SK-N-SH treated with all-trans-retinoic acid at 6 μM for 48 hours (cell line): ENCODE measurements at regions not wholly inside any gene's neighbourhood (a gene's known extent, or its start where the extent isn't known, plus 50 kb on each side); places are given as distances from the start of the nearest gene placed in this dataset.

Source experiments
- ATAC-seq: fragments of 200-7000 bp; cut with Tn5 transposase; 3 replicates; pipeline ENCODE4 v1.9.1; 2020; ENCODE audit warnings: mild to moderate bottlenecking, moderate library complexity
- ARNTL ChIP-seq: fragments of 450-650 bp; formaldehyde crosslinking; IDR thresholded peaks from 2 replicates; pipeline ENCODE4 v1.5.0; 2020; ENCODE audit warnings: low read depth, mild to moderate bottlenecking, moderate library complexity, borderline replicate concordance
- BACH2 ChIP-seq: fragments of 250-450 bp; sonication (Bioruptor Pico); IDR thresholded peaks from 2 replicates; pipeline ENCODE4 v1.9.0; 2021; ENCODE audit warnings: mild to moderate bottlenecking, borderline replicate concordance
- CSDC2 ChIP-seq: fragments of 250-450 bp; sonication (Bioruptor Pico); IDR thresholded peaks from 2 replicates; pipeline ENCODE4 v1.5.0; 2020; ENCODE audit warnings: mild to moderate bottlenecking, moderate library complexity
- ESRRG ChIP-seq: fragments of 250-450 bp; sonication (Bioruptor Pico); IDR thresholded peaks from 2 replicates; pipeline ENCODE4 v1.6.1; 2021; ENCODE audit warnings: mild to moderate bottlenecking
- GLIS3 ChIP-seq: fragments of 250-450 bp; sonication (Bioruptor Pico); IDR thresholded peaks from 2 replicates; pipeline ENCODE4 v1.5.0; 2020; ENCODE audit warnings: mild to moderate bottlenecking, moderate library complexity
- ISL1 ChIP-seq: fragments of 250-450 bp; sonication (Bioruptor Pico); IDR thresholded peaks from 2 replicates; pipeline ENCODE4 v2.1.2; 2022; ENCODE audit warnings: mild to moderate bottlenecking, moderate library complexity
- RARB ChIP-seq: fragments of 250-450 bp; sonication (Bioruptor Pico); IDR thresholded peaks from 2 replicates; pipeline ENCODE4 v1.8.0; 2021; ENCODE audit warnings: mild to moderate bottlenecking, moderate library complexity
- SNAI2 ChIP-seq: fragments of 250-450 bp; sonication (Bioruptor Pico); IDR thresholded peaks from 2 replicates; pipeline ENCODE4 v1.5.0; 2020; ENCODE audit warnings: mild to moderate bottlenecking, moderate library complexity
- TCF4 ChIP-seq: fragments of 250-450 bp; sonication (Bioruptor Pico); IDR thresholded peaks from 2 replicates; pipeline ENCODE4 v1.8.0; 2021; ENCODE audit warnings: mild to moderate bottlenecking, moderate library complexity, borderline replicate concordance
- TOX ChIP-seq: fragments of 250-450 bp; sonication (Bioruptor Pico); IDR thresholded peaks from 2 replicates; pipeline ENCODE4 v1.8.0; 2021; ENCODE audit warnings: mild to moderate bottlenecking, moderate library complexity, borderline replicate concordance
- ZC3H10 ChIP-seq: fragments of 250-450 bp; sonication (Bioruptor Pico); IDR thresholded peaks from 2 replicates; pipeline ENCODE4 v1.5.1; 2021; ENCODE audit warnings: mild to moderate bottlenecking, moderate library complexity
- ZFP3 ChIP-seq: fragments of 250-450 bp; sonication (Bioruptor Pico); IDR thresholded peaks from 2 replicates; pipeline ENCODE4 v1.5.0; 2020; ENCODE audit warnings: mild to moderate bottlenecking, moderate library complexity
- ZNF565 ChIP-seq: fragments of 450-650 bp; formaldehyde crosslinking; conservative IDR thresholded peaks from 2 replicates; pipeline ENCODE4 v1.5.0; 2020; ENCODE audit warnings: low read depth, mild to moderate bottlenecking, moderate library complexity
- ZNF70 ChIP-seq: fragments of 450-650 bp; formaldehyde crosslinking; IDR thresholded peaks from 2 replicates; pipeline ENCODE4 v1.5.0; 2020; ENCODE audit warnings: mild to moderate bottlenecking, moderate library complexity
- ZNF8 ChIP-seq: fragments of 450-650 bp; formaldehyde crosslinking; IDR thresholded peaks from 2 replicates; pipeline ENCODE4 v1.5.0; 2020; ENCODE audit warnings: mild to moderate bottlenecking, moderate library complexity
- TF ChIP-seq, protein P1 (sequence below): fragments of 250-450 bp; sonication (Bioruptor Pico); IDR thresholded peaks from 2 replicates; pipeline ENCODE4 v1.5.1; 2021; ENCODE audit warnings: mild to moderate bottlenecking, moderate library complexity
- TF ChIP-seq, protein P2 (sequence below): fragments of 250-450 bp; sonication (Bioruptor Pico); IDR thresholded peaks from 2 replicates; pipeline ENCODE4 v1.8.0; 2020; ENCODE audit warnings: mild to moderate bottlenecking, moderate library complexity, borderline replicate concordance
- TF ChIP-seq, protein P3 (sequence below): fragments of 250-450 bp; sonication (Bioruptor Pico); IDR thresholded peaks from 2 replicates; pipeline ENCODE4 v1.5.1; 2020; ENCODE audit warnings: low read depth, mild to moderate bottlenecking, moderate library complexity
- TF ChIP-seq, protein P4 (sequence below): fragments of 250-450 bp; sonication (Bioruptor Pico); IDR thresholded peaks from 2 replicates; pipeline ENCODE4 v1.5.0; 2020; ENCODE audit warnings: mild to moderate bottlenecking, moderate library complexity

DNA sequence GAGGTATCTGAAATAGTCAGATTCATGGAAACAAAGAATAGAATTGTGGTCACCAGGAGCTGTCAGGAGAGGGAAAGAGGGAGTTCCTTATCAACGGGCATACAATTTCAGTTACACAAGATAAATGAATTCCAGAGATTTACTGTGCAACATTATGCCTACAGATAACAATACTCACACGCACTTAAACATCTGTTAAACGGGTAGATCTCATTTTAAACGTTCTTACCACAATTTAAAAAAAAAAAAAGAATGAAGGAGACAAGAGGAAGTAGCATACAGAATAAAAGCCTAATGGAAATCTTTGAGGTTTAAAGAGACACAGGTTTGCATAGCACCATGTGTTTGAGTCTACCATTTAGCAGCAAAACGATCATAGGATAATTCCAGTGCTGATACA lies 298.0 kb downstream of the DKK2 start:
- no peak for ATAC-seq

DNA sequence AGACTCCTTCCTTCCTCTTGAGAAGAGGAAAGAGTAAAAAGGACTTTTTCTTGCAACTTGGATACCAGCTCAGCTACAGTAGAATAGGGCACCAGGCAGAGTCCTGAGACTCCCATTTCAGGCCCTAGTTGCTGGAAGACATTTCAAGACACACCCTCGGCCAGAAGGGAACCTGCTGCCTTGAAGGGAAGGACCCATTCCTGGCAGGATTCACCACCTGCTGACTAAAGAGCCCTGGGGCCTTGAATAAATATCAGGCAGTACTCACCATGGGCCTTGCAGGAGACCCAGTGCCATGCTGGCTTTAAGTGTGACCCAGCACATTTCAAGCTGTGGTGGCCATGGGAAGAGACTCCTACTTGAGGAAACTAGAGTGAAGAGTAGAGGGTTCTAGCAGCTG lies 317.6 kb downstream of the DKK2 start:
- ATAC-seq: no peak
- TF ChIP-seq ZC3H10 (CRISPR knock-in tag) (no peak), SNAI2 (CRISPR knock-in tag) (no peak)
- TF ChIP-seq, protein P1, sequence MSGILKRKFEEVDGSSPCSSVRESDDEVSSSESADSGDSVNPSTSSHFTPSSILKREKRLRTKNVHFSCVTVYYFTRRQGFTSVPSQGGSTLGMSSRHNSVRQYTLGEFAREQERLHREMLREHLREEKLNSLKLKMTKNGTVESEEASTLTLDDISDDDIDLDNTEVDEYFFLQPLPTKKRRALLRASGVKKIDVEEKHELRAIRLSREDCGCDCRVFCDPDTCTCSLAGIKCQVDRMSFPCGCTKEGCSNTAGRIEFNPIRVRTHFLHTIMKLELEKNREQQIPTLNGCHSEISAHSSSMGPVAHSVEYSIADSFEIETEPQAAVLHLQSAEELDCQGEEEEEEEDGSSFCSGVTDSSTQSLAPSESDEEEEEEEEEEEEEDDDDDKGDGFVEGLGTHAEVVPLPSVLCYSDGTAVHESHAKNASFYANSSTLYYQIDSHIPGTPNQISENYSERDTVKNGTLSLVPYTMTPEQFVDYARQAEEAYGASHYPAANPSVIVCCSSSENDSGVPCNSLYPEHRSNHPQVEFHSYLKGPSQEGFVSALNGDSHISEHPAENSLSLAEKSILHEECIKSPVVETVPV: no peak

More for the DNA sequence above, 298.0 kb downstream of the DKK2 start:
- TF ChIP-seq SNAI2 (CRISPR knock-in tag) (no peak), ISL1 (CRISPR knock-in tag) (no peak), TCF4 (CRISPR knock-in tag) (no peak), CSDC2 (CRISPR knock-in tag) (no peak), GLIS3 (CRISPR knock-in tag) (no peak), ZNF70 (CRISPR knock-in tag) (no peak), ARNTL (no peak), ZFP3 (CRISPR knock-in tag) (no peak), RARB (CRISPR knock-in tag) (no peak), BACH2 (CRISPR knock-in tag) (no peak), TOX (CRISPR knock-in tag) (no peak), ZNF8 (CRISPR knock-in tag) (no peak), ZC3H10 (CRISPR knock-in tag) (no peak)
- TF ChIP-seq, protein P2, sequence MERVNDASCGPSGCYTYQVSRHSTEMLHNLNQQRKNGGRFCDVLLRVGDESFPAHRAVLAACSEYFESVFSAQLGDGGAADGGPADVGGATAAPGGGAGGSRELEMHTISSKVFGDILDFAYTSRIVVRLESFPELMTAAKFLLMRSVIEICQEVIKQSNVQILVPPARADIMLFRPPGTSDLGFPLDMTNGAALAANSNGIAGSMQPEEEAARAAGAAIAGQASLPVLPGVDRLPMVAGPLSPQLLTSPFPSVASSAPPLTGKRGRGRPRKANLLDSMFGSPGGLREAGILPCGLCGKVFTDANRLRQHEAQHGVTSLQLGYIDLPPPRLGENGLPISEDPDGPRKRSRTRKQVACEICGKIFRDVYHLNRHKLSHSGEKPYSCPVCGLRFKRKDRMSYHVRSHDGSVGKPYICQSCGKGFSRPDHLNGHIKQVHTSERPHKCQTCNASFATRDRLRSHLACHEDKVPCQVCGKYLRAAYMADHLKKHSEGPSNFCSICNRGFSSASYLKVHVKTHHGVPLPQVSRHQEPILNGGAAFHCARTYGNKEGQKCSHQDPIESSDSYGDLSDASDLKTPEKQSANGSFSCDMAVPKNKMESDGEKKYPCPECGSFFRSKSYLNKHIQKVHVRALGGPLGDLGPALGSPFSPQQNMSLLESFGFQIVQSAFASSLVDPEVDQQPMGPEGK (CRISPR knock-in tag): no peak
- TF ChIP-seq, protein P3, sequence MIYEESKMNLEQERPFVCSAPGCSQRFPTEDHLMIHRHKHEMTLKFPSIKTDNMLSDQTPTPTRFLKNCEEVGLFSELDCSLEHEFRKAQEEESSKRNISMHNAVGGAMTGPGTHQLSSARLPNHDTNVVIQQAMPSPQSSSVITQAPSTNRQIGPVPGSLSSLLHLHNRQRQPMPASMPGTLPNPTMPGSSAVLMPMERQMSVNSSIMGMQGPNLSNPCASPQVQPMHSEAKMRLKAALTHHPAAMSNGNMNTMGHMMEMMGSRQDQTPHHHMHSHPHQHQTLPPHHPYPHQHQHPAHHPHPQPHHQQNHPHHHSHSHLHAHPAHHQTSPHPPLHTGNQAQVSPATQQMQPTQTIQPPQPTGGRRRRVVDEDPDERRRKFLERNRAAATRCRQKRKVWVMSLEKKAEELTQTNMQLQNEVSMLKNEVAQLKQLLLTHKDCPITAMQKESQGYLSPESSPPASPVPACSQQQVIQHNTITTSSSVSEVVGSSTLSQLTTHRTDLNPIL: no peak

DNA sequence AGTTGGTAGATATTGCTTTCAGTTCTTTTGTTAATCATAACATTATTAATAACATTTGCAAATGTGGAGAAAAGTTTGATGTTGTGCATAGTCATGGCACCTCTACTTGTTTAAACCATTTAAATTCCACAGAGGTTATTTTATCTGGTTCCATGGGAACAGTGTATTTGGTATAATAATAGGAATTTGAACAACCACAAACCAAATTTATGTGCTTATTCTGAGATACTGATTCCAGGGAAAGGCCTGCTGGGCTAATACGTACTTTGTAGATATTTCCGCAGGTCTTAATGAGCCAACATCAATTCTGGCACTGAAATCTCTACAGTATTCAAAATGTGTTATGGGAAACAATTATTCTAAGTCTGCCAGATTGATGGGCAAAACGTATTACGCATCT lies 319.0 kb downstream of the DKK2 start:
- TF ChIP-seq BACH2 (CRISPR knock-in tag) (no peak), TCF4 (CRISPR knock-in tag) (no peak), ZNF8 (CRISPR knock-in tag) (no peak), GLIS3 (CRISPR knock-in tag) (no peak), RARB (CRISPR knock-in tag) (no peak), SNAI2 (CRISPR knock-in tag) (no peak), CSDC2 (CRISPR knock-in tag) (no peak), ESRRG (CRISPR knock-in tag) (no peak), ZFP3 (CRISPR knock-in tag) (no peak), TOX (CRISPR knock-in tag) (no peak), ISL1 (CRISPR knock-in tag) (no peak), ZNF565 (no peak)
- TF ChIP-seq, protein P1: no peak
- TF ChIP-seq, protein P3: no peak
- peak; percentile 70 for ATAC-seq

DNA sequence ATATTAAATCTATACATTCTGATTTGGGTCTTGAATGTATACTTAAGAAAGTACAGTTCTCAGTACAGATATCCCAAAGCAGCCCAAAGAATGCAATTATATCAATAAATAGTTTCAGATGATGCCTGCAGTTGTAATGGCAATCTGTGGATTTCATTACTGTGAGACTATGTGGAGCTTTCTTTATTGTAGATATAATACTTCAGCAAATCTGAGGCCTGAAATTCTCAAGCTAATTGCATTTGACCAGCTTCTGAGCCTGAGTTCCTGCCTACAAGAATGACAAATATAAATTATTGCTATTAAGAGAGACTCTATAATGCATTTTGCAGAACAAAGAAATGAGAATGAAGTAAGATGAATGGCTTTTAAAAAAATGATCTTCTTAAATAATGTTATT lies 320.3 kb downstream of the DKK2 start:
- ATAC-seq: peak; percentile 87
- TF ChIP-seq ZC3H10 (CRISPR knock-in tag) (0 out of 2 replicates have a peak, but pooled peaks have one; percentile 49), ISL1 (CRISPR knock-in tag) (peak; percentile 61)
- TF ChIP-seq, protein P4, sequence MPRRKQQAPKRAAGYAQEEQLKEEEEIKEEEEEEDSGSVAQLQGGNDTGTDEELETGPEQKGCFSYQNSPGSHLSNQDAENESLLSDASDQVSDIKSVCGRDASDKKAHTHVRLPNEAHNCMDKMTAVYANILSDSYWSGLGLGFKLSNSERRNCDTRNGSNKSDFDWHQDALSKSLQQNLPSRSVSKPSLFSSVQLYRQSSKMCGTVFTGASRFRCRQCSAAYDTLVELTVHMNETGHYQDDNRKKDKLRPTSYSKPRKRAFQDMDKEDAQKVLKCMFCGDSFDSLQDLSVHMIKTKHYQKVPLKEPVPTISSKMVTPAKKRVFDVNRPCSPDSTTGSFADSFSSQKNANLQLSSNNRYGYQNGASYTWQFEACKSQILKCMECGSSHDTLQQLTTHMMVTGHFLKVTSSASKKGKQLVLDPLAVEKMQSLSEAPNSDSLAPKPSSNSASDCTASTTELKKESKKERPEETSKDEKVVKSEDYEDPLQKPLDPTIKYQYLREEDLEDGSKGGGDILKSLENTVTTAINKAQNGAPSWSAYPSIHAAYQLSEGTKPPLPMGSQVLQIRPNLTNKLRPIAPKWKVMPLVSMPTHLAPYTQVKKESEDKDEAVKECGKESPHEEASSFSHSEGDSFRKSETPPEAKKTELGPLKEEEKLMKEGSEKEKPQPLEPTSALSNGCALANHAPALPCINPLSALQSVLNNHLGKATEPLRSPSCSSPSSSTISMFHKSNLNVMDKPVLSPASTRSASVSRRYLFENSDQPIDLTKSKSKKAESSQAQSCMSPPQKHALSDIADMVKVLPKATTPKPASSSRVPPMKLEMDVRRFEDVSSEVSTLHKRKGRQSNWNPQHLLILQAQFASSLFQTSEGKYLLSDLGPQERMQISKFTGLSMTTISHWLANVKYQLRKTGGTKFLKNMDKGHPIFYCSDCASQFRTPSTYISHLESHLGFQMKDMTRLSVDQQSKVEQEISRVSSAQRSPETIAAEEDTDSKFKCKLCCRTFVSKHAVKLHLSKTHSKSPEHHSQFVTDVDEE (CRISPR knock-in tag): no peak
